Panc1 (cell line): ENCODE measurements at regions not wholly inside any gene's neighbourhood (a gene's known extent, or its start where the extent isn't known, plus 50 kb on each side); places are given as distances from the start of the nearest gene placed in this dataset.

Experiments
- ATAC-seq: fragments of 200-7000 bp; cut with Tn5 transposase; 2 replicates; pipeline ENCODE4 v1.9.1; 2020; ENCODE audit warnings: mild to moderate bottlenecking, moderate library complexity
- BruUV-seq: library from RNA; stranded (reverse); fragments of 400-500 nt; replicated peaks from 2 replicates; lab custom pipeline; 2021; lab: Mats Ljungman, UMichigan
- CTCF ChIA-PET: fragments of 300-600 bp; sonication (Branson Sonifier 250); formaldehyde crosslinking; loops from one replicate; lab custom pipeline; 2022; ENCODE audit warnings: antibody characterized with exemption; lab: Charles Lee
- POLR2A ChIA-PET: fragments of 300-600 bp; sonication (Branson Sonifier 250); formaldehyde crosslinking; loops from one replicate; lab custom pipeline; 2022; ENCODE audit warnings: antibody characterized with exemption; lab: Charles Lee
- DNase-seq: peaks from one replicate; pipeline ENCODE4 v3.0.0-alpha.2; 2010; ENCODE audit warnings: low read depth, low spot score
- H3K27ac ChIP-seq: 2 replicates; pipeline ENCODE4 v1.5.1; 2011; ENCODE audit warnings: mild to moderate bottlenecking, low read length, inconsistent platforms
- H3K27me3 ChIP-seq: fragments of 200-500 bp; sonication (Bioruptor generic); 2 replicates; pipeline ENCODE4 v1.6.0; 2014; ENCODE audit warnings: low read length, inconsistent platforms; ENCODE audit not compliant: control insufficient read depth, insufficient read depth
- H3K36me3 ChIP-seq: fragments of 200-500 bp; sonication (Bioruptor generic); 2 replicates; pipeline ENCODE4 v1.5.1; 2014; ENCODE audit warnings: inconsistent platforms, mild to moderate bottlenecking, low read length, moderate library complexity; ENCODE audit not compliant: control insufficient read depth, insufficient read depth
- H3K4me1 ChIP-seq: 2 replicates; pipeline ENCODE4 v1.5.1; 2011; ENCODE audit warnings: inconsistent platforms, mild to moderate bottlenecking, low read length, moderate library complexity; ENCODE audit not compliant: control insufficient read depth, insufficient read depth
- H3K4me3 ChIP-seq, 2 experiments: 2 replicates each; pipeline ENCODE4 v1.5.1; 2011 to 2012; ENCODE audit warnings: low read depth in 2 of 2, low read length in 2 of 2, mild to moderate bottlenecking in 2 of 2, inconsistent platforms in 1 of 2, moderate library complexity in 1 of 2
- H3K9me3 ChIP-seq: fragments of 200-500 bp; sonication (Bioruptor generic); 2 replicates; pipeline ENCODE4 v1.5.1; 2014; ENCODE audit warnings: low read depth, mild to moderate bottlenecking, inconsistent platforms, low read length, moderate library complexity; ENCODE audit not compliant: control insufficient read depth, insufficient read depth
- CTCF ChIP-seq: fragments of 450-650 bp; IDR thresholded peaks from 2 replicates; pipeline ENCODE4 v1.5.1; 2017; ENCODE audit warnings: mild to moderate bottlenecking
- POLR2AphosphoS5 ChIP-seq: IDR thresholded peaks from 2 replicates; pipeline ENCODE4 v1.6.1; 2012; ENCODE audit warnings: mild to moderate bottlenecking, low read depth, low read length, moderate library complexity
- REST ChIP-seq, 2 experiments: IDR thresholded peaks; 2 replicates each; pipeline ENCODE4 v1.6.1; 2011 to 2012; ENCODE audit warnings: low read depth in 2 of 2, control low read depth in 1 of 2, low read length in 1 of 2, mild to moderate bottlenecking in 1 of 2, moderate library complexity in 1 of 2; ENCODE audit not compliant: insufficient read depth in 1 of 2
- SIN3A ChIP-seq: IDR thresholded peaks from 2 replicates; pipeline ENCODE4 v1.6.1; 2012; ENCODE audit warnings: low read depth, mild to moderate bottlenecking, low read length, moderate library complexity, borderline replicate concordance; ENCODE audit not compliant: insufficient read depth
- TCF7L2 ChIP-seq: IDR thresholded peaks from 2 replicates; pipeline ENCODE4 v1.6.1; 2011; ENCODE audit warnings: mild to moderate bottlenecking, low read depth, low read length, inconsistent platforms
- in situ Hi-C: cut with HindIII; loops from 2 replicates; pipeline ENCODE4 v1.10.0; 2016; ENCODE audit warnings: low sequenced_read_pairs, low pct_unique_long_range_greater_than_20kb
- intact Hi-C: fragments of 100-400 bp; cut with micrococcal nuclease; formaldehyde crosslinking; loops from one replicate; pipeline ENCODE4 v1.10.0; 2022; ENCODE audit not compliant: unreplicated experiment

GRCh38 chr1:47498551-47498950 is 60.7 kb downstream of the FOXD2 start:
- in situ Hi-C loops = no loop called here
- Histone ChIP-seq H3K4me1 (no peaks in the 10 kb centered on the region), H3K27me3 (peaks cover 10% of the 10 kb centered on the region), H3K9me3 (no peaks in the 10 kb centered on the region), H3K4me3 (no peak overlapping the region), H3K27ac (no peak overlapping the region), H3K36me3 (no peaks in the 10 kb centered on the region)
- ATAC-seq = no peak
- DNase-seq = no peak
- intact Hi-C loops = no loop called here
- BruUV-seq = no TSS peak
- ChIA-PET POLR2A (no interaction called here), CTCF (no interaction called here)
- TF ChIP-seq CTCF = no peak
- TF ChIP-seq SIN3A = no peak
- TF ChIP-seq REST (IDR thresholded peaks at IDR 0.05; ENCODE audit: insufficient read depth in 1 of 2, low read depth in 2 of 2, low read length in 1 of 2) = no peak
- no peak for TF ChIP-seq TCF7L2
- TF ChIP-seq POLR2AphosphoS5 = no peak

- DNase-seq = no peak
Observed at GRCh38 chr1:47501069-47501468, 63.2 kb downstream of the FOXD2 start.

More at GRCh38 chr1:47501069-47501468, 63.2 kb downstream of the FOXD2 start:
- CTCF ChIA-PET = interaction anchor here (0.8 to 1.6 kb wide), 2 partner anchors 16 to 63 kb away, joined by 3 read pairs; partner anchors contain the start of gene FOXD2
- Histone ChIP-seq H3K27me3 (peaks cover 7% of the 10 kb centered on the region), H3K4me1 (no peaks in the 10 kb centered on the region), H3K36me3 (no peaks in the 10 kb centered on the region), H3K9me3 (no peaks in the 10 kb centered on the region), H3K27ac (no peak overlapping the region), H3K4me3 (no peak overlapping the region)
- BruUV-seq = no TSS peak
- POLR2A ChIA-PET = interaction anchor here (0.5 kb wide), 1 partner anchor 161 kb away, joined by 7 read pairs; no protein-coding TSS in a partner anchor
- TF ChIP-seq CTCF (no peak), SIN3A (no peak), REST (IDR thresholded peaks at IDR 0.05; ENCODE audit: insufficient read depth in 1 of 2, low read depth in 2 of 2, low read length in 1 of 2) (no peak), POLR2AphosphoS5 (no peak), TCF7L2 (no peak)
- in situ Hi-C loops (no loop called here), intact Hi-C loops (no loop called here)
- no peak for ATAC-seq
